Ascending aorta (tissue), 2 donors: ENCODE measurements at regions not wholly inside any gene's neighbourhood (a gene's known extent, or its start where the extent isn't known, plus 50 kb on each side); places are given as distances from the start of the nearest gene placed in this dataset.

Experiments used
- DNase-seq, 2 donors: peaks; one replicate each; pipeline ENCODE4 v3.0.0-alpha.2; 2019; ENCODE audit warnings: low spot score in 2 of 2
- H3K27ac ChIP-seq, 2 donors: fragments of 200-600 bp; sonication (generic); one replicate each; pipeline ENCODE4 v1.5.1; 2016 to 2017; ENCODE audit warnings: mild to moderate bottlenecking in 1 of 2
- H3K27me3 ChIP-seq: fragments of 200-600 bp; sonication (generic); one replicate; pipeline ENCODE4 v1.5.1; 2017
- H3K36me3 ChIP-seq, 2 donors: fragments of 200-600 bp; sonication (generic); one replicate each; pipeline ENCODE4 v1.5.1; 2016
- H3K4me1 ChIP-seq, 2 donors: fragments of 200-600 bp; sonication (generic); one replicate each; pipeline ENCODE4 v1.5.1; 2016 to 2017; ENCODE audit warnings: mild to moderate bottlenecking in 1 of 2
- H3K4me3 ChIP-seq, 2 donors: fragments of 200-600 bp; sonication (generic); one replicate each; pipeline ENCODE4 v1.5.1; 2016 to 2017; ENCODE audit warnings: mild to moderate bottlenecking in 1 of 2
- H3K9me3 ChIP-seq, 2 donors: fragments of 200-600 bp; sonication (generic); one replicate each; pipeline ENCODE4 v1.5.1; 2016
- intact Hi-C: fragments of 100-400 bp; cut with DNase I; formaldehyde crosslinking; loops from one replicate; pipeline ENCODE4 v1.15.1; 2023
- TF ChIP-seq, protein P1 (sequence below), 3 experiments: fragments of 200-600 bp in 2 of 3; fragments of 450-650 bp in 1 of 3; sonication (generic) in 2 of 3; IDR thresholded peaks; one replicate each; pipeline ENCODE4 v1.5.1; 2016 to 2019; ENCODE audit warnings: antibody characterized with exemption in 3 of 3, mild to moderate bottlenecking in 1 of 3, moderate library complexity in 1 of 3

DNA sequence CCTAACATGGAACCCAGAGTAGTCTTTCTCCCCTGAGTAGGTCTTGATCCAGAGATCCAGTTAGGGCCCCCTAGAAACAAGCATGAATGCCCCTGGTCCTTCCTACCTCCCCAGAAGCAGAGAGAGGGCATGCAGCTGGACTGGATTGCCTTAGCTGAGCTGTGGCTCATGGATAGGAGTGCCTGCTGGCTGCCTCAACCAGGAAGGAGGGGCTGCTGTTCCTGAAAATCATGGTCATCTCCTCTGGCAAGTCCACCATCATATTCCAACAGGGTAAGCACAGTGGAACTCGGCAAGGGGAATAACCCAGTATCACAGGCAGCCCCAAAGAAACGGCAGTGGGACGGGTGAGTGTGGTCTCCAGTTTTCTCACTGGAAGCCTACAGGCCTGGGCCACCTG is 53.1 kb upstream of the ENTPD6 start:
- no peaks in the 10 kb centered on the region for H3K36me3 ChIP-seq
- H3K9me3 ChIP-seq, result no peaks in the 10 kb centered on the region
- DNase-seq, result no peak
- H3K4me3 ChIP-seq, result no peak overlapping the region
- TF ChIP-seq, protein P1, sequence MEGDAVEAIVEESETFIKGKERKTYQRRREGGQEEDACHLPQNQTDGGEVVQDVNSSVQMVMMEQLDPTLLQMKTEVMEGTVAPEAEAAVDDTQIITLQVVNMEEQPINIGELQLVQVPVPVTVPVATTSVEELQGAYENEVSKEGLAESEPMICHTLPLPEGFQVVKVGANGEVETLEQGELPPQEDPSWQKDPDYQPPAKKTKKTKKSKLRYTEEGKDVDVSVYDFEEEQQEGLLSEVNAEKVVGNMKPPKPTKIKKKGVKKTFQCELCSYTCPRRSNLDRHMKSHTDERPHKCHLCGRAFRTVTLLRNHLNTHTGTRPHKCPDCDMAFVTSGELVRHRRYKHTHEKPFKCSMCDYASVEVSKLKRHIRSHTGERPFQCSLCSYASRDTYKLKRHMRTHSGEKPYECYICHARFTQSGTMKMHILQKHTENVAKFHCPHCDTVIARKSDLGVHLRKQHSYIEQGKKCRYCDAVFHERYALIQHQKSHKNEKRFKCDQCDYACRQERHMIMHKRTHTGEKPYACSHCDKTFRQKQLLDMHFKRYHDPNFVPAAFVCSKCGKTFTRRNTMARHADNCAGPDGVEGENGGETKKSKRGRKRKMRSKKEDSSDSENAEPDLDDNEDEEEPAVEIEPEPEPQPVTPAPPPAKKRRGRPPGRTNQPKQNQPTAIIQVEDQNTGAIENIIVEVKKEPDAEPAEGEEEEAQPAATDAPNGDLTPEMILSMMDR (IDR thresholded peaks at IDR 0.05), result no peak
- intact Hi-C loops, result no loop called here
- no peaks in the 10 kb centered on the region for H3K4me1 ChIP-seq
- H3K27ac ChIP-seq, result no peak overlapping the region
- H3K27me3 ChIP-seq, result no peaks in the 10 kb centered on the region

DNA sequence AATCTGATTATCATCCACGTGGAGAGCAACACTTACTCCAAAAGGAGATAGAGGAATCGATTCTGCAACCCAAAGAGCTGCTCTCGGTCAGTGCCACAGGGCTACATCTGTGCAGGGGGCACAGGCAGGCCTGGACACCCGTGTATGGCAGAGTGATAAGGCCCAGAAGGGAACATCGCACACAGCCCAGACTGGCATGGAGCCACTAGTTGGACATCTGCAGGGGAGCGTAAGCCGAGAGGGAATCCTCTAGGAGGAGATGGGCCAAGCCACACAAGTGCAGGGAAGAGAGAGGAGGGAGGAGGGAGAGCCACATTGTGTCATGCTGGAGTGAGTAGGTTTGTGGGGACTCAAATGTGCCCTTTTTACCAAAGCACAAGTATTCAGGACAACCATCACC is 50.4 kb upstream of the ENTPD6 start:
- Histone ChIP-seq H3K9me3 (no peaks in the 10 kb centered on the region), H3K36me3 (no peaks in the 10 kb centered on the region), H3K4me3 (no peak overlapping the region), H3K27me3 (no peaks in the 10 kb centered on the region), H3K27ac (no peak overlapping the region), H3K4me1 (peaks cover 4% of the 10 kb centered on the region in 2 donors)
- DNase-seq, result no peak
- intact Hi-C loops, result no loop called here
- TF ChIP-seq, protein P1 (IDR thresholded peaks at IDR 0.05), result no peak
